ENCODE measurements at regions not wholly inside any gene's neighbourhood (a gene's known extent, or its start where the extent isn't known, plus 50 kb on each side); places are given as distances from the start of the nearest gene placed in this dataset.

- Histone ChIP-seq H3K4me2 (ENCODE audit: insufficient read depth, low read length) (no peak overlapping the region), H2AFZ (ENCODE audit: low read length) (no peak overlapping the region), H3K79me2 (ENCODE audit: insufficient read depth, low read length) (no peaks in the 10 kb centered on the region), H3K36me3 (ENCODE audit: insufficient read depth, low read length) (no peaks in the 10 kb centered on the region), H3K27ac (ENCODE audit: low read depth, low read length) (no peak overlapping the region), H3K9me3 (ENCODE audit: low read depth, low read length) (no peaks in the 10 kb centered on the region), H3K4me1 (ENCODE audit: insufficient read depth, low read length) (peaks cover 30% of the 10 kb centered on the region), H3K27me3 (ENCODE audit: insufficient read depth, low read length) (no peaks in the 10 kb centered on the region), H4K20me1 (ENCODE audit: insufficient read depth, low read length) (no peaks in the 10 kb centered on the region), H3K4me3 (ENCODE audit: insufficient read depth, low read length) (no peak overlapping the region)
- no peak for DNase-seq (ENCODE audit: insufficient read length, low spot score, missing footprints)
- no peak for TF ChIP-seq CTCF (IDR thresholded peaks at IDR 0.05; ENCODE audit: extremely low read depth, low read depth, low read length)
These were observed 218.3 kb downstream of the HHIPL2 start for GRCh38 chr1:222329493-222330045.

- no peak overlapping the region for H2AFZ ChIP-seq (ENCODE audit: low read length)
- H4K20me1 ChIP-seq (ENCODE audit: insufficient read depth, low read length) = no peaks in the 10 kb centered on the region
- no peak overlapping the region for H3K27ac ChIP-seq (ENCODE audit: low read depth, low read length)
- H3K79me2 ChIP-seq (ENCODE audit: insufficient read depth, low read length) = no peaks in the 10 kb centered on the region
- H3K27me3 ChIP-seq (ENCODE audit: insufficient read depth, low read length) = no peaks in the 10 kb centered on the region
- H3K36me3 ChIP-seq (ENCODE audit: insufficient read depth, low read length) = no peaks in the 10 kb centered on the region
- no peak for TF ChIP-seq CTCF (IDR thresholded peaks at IDR 0.05; ENCODE audit: extremely low read depth, low read depth, low read length)
- DNase-seq (ENCODE audit: insufficient read length, low spot score, missing footprints) = no peak
- no peak overlapping the region for H3K4me3 ChIP-seq (ENCODE audit: insufficient read depth, low read length)
- peaks cover 8% of the 10 kb centered on the region for H3K4me1 ChIP-seq (ENCODE audit: insufficient read depth, low read length)
- H3K4me2 ChIP-seq (ENCODE audit: insufficient read depth, low read length) = no peak overlapping the region
- no peaks in the 10 kb centered on the region for H3K9me3 ChIP-seq (ENCODE audit: low read depth, low read length)
These were observed 221.2 kb downstream of the HHIPL2 start for GRCh38 chr1:222326710-222327036.

- Histone ChIP-seq H3K4me2 (ENCODE audit: insufficient read depth, low read length) (no peak overlapping the region), H3K79me2 (ENCODE audit: insufficient read depth, low read length) (no peaks in the 10 kb centered on the region), H4K20me1 (ENCODE audit: insufficient read depth, low read length) (no peaks in the 10 kb centered on the region), H3K4me1 (ENCODE audit: insufficient read depth, low read length) (peaks cover 5% of the 10 kb centered on the region), H2AFZ (ENCODE audit: low read length) (no peak overlapping the region), H3K27ac (ENCODE audit: low read depth, low read length) (no peak overlapping the region), H3K9me3 (ENCODE audit: low read depth, low read length) (no peaks in the 10 kb centered on the region), H3K27me3 (ENCODE audit: insufficient read depth, low read length) (no peaks in the 10 kb centered on the region), H3K4me3 (ENCODE audit: insufficient read depth, low read length) (no peak overlapping the region), H3K36me3 (ENCODE audit: insufficient read depth, low read length) (no peaks in the 10 kb centered on the region)
- TF ChIP-seq CTCF (IDR thresholded peaks at IDR 0.05; ENCODE audit: extremely low read depth, low read depth, low read length) = no peak
- DNase-seq (ENCODE audit: insufficient read length, low spot score, missing footprints) = no peak
These were observed 221.7 kb downstream of the HHIPL2 start for GRCh38 chr1:222326006-222326709.

GRCh38 chr1:222325506-222325905 is 222.4 kb downstream of the HHIPL2 start:
- Histone ChIP-seq H3K36me3 (ENCODE audit: insufficient read depth, low read length) (no peaks in the 10 kb centered on the region), H3K9me3 (ENCODE audit: low read depth, low read length) (no peaks in the 10 kb centered on the region), H4K20me1 (ENCODE audit: insufficient read depth, low read length) (no peaks in the 10 kb centered on the region), H3K4me3 (ENCODE audit: insufficient read depth, low read length) (no peak overlapping the region), H3K27ac (ENCODE audit: low read depth, low read length) (no peak overlapping the region), H3K27me3 (ENCODE audit: insufficient read depth, low read length) (no peaks in the 10 kb centered on the region), H2AFZ (ENCODE audit: low read length) (no peak overlapping the region), H3K79me2 (ENCODE audit: insufficient read depth, low read length) (no peaks in the 10 kb centered on the region), H3K4me2 (ENCODE audit: insufficient read depth, low read length) (no peak overlapping the region), H3K4me1 (ENCODE audit: insufficient read depth, low read length) (no peaks in the 10 kb centered on the region)
- no peak for DNase-seq (ENCODE audit: insufficient read length, low spot score, missing footprints)
- no peak for TF ChIP-seq CTCF (IDR thresholded peaks at IDR 0.05; ENCODE audit: extremely low read depth, low read depth, low read length)
